H1 (cell line): ENCODE measurements at regions not wholly inside any gene's neighbourhood (a gene's known extent, or its start where the extent isn't known, plus 50 kb on each side); places are given as distances from the start of the nearest gene placed in this dataset.

Source experiments
- CHD2 ChIP-seq: IDR thresholded peaks from 2 replicates; pipeline ENCODE4 v1.6.1; 2012; ENCODE audit warnings: low read length, improper control_type of control experiment
- GTF2F1 ChIP-seq: IDR thresholded peaks from 2 replicates; pipeline ENCODE4 v1.6.1; 2012; ENCODE audit warnings: low read depth, low read length, improper control_type of control experiment, borderline replicate concordance
- JUN ChIP-seq: IDR thresholded peaks from 2 replicates; pipeline ENCODE4 v1.6.1; 2011; ENCODE audit warnings: low read depth, mild to moderate bottlenecking, improper control_type of control experiment, low read length
- KDM4A ChIP-seq: IDR thresholded peaks from one replicate; pipeline ENCODE4 v1.7.1; 2012; ENCODE audit warnings: low read depth, mild to moderate bottlenecking, moderate library complexity, low read length, inconsistent platforms; ENCODE audit not compliant: severe bottlenecking
- RBBP5 ChIP-seq: IDR thresholded peaks from 2 replicates; pipeline ENCODE4 v1.7.1; 2012; ENCODE audit warnings: low read depth, mild to moderate bottlenecking, inconsistent platforms, low read length, moderate library complexity, borderline replicate concordance

DNA sequence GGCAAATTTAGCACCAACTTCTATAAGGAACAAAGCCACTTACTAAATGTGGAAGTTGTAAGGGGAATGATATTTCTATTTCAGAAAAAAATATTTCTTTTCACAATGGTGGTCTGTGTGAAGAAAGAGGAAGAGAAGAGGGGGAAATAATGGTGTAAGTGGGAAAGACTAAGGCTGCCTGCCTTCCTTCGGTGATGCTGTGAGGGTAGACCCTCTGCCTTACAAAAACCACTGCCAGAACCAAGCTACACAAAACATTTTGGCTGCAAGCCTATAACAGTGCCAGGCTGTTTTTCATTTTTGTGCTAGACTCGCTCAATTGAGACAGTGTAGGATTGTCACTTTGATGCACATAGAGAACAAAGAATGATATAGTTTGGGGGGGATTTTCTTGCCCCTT is 286.6 kb downstream of the ZEB2 start (continued):
- no peak for TF ChIP-seq GTF2F1
- TF ChIP-seq JUN, result no peak
- no peak for TF ChIP-seq KDM4A
- no peak for TF ChIP-seq CHD2
- no peak for TF ChIP-seq RBBP5
